Stimulated activated CD4-positive, alpha-beta T cell treated with anti-CD3 and anti-CD28 coated beads, Interleukin-2, amount 100 ng/mL, for 24 hours (primary cell): ENCODE measurements at regions not wholly inside any gene's neighbourhood (a gene's known extent, or its start where the extent isn't known, plus 50 kb on each side); places are given as distances from the start of the nearest gene placed in this dataset.
"Not testable (repeated sequence)": the region's sequence is repeated elsewhere in the genome, so short reads cannot be mapped to it uniquely, and the experiment has no call there.

Experiments
- DNase-seq, 2 donors: peaks; one replicate each; pipeline ENCODE4 v3.0.0-alpha.2; 2020

DNA sequence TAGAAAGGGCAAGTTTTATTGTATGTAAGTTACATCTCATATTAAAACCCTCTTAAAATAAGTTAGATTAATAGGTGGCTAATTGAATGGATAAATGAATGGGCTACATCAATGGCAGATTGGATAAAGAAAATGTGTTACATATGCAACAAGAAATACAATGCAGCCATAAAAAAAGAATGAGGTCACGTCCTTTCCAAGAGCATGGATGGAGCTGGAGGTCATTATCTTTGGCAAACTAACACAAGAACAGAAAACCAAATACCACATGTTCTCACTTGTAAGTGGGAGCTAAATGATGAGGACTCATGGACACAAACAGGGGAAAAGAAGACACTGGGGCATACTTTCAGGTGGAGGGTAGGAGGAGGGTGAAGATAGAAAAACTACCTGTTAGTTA, 182.2 kb upstream of the GNAI1 start:
- DNase-seq: no peak

DNA sequence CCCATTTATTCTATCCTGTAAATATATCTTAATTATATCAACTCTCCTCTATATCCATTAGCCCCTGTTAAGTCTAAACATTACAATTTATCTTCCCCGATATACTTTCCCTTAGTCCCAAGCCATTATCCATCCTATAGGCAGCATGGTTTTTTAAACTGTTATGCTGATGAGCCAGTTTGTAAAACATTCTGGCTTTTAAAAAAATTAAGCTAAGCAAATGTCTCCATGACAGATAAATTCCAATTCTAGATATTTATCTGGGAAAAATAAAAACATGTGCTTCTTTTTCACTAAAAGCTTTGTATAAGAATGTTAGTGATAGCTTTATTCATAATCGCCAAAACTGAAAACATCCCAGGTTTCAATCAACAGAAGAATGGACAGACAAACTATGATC, 183.2 kb upstream of the GNAI1 start:
- DNase-seq: no peak

DNA sequence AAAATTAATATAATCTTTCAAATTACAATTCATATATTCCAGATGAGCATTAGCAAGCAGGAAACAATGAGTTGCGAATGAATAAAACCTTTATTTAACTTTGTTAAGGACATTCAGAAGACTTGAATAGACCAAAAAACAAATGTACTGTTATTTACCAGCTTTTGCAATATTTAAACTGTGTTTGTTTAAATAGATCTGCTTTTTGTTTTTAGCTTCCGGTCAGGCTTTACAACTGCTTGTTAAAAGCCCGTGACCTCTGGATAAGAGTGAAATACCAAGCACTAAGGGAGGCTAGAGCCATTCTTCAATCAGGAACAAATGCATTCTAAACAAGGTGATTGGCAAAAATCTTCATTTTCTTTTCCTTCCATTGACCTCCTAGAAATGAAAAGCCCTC, 184.9 kb upstream of the GNAI1 start:
- DNase-seq: no peak

DNA sequence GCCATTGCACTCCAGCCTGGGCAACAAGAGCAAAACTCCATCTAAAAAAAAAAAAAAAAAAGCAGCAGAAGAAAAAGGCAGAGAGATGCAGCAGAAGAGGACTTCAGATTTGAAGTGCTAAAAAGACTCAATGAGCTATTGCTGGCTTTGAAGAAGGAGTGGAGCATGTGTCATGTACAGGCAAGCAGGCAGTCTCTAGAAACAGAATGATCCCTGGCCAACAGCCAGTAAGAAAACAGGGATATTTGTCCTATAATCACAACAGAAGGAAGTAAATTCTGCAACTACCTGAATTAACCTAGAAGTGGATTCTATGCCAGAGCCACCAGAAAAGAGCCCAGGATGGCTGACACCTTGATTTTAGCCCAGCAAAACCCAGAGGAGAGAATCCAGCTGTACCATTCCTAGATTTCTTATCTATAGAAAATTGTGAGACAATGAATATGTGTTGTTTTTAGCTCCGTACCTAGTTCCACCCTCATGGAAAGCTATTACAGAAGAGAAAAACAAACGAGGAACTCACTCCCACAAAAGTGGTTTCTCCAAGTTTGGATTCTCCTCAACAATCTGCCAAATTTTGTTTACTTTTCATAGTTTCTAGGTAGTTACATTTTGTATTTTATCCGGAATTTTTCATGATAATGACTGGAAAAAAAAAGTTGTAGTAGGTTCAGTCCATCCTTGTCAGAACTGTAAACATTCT, 198.2 kb upstream of the GNAI1 start:
- no peak for DNase-seq

DNA sequence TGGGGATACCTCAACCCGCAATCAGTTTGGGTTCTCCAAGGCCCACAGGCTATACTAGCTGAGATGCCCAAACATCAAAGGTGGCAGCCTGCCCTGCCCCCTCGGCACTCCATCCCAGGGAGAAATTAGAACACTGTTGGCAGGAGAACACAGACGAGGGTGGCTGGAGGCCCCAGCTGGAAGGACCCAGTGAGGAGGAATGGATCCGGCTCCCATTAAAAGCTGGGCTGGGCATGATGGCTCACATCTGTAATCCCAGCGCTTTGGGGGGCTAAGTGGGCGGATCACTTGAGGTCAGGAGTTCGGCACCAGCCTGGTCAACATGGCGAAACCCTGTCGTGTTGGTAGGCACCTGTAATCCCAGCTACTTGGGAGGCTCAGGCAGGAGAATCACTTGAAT, 199.9 kb upstream of the GNAI1 start:
- no peak for DNase-seq

DNA sequence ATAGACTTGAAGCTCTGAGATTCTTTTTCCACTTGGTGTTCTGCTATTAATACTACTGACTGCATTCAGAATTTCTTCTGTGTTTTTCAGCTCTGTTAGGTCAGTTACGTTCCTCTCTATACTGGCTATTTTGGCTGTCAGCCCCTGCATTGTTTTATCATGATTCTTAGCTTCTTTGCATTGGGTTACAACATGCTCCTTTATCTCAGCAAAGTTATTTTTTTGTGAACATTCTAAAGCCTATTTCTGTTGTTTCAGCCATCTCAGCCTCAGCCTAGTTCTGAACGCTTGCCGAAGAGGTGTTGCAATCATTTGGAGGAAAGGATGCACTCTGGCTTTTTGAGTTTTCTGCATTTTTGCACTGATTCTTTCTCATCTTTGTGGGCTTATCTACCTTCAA, 201.5 kb upstream of the GNAI1 start:
- DNase-seq: no peak

DNA sequence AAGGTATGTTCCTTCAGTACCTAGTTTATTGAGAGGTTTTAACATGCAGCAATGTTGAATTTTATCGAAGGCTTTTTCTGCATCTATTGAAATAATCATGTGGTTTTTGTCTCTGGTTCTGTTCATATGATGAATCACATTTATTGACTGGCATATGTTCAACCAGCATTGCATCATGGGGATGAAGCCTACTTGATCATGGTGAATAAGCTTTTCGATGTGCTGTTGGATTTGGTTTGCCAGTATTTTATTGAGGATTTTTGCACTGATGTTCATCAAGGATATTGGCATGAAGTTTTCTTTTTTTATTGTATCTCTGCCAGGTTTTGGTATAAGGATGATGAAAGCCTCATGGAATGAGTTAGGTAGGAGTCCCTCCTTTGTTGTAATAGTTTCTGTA, 204.0 kb upstream of the GNAI1 start:
- DNase-seq: no peak

DNA sequence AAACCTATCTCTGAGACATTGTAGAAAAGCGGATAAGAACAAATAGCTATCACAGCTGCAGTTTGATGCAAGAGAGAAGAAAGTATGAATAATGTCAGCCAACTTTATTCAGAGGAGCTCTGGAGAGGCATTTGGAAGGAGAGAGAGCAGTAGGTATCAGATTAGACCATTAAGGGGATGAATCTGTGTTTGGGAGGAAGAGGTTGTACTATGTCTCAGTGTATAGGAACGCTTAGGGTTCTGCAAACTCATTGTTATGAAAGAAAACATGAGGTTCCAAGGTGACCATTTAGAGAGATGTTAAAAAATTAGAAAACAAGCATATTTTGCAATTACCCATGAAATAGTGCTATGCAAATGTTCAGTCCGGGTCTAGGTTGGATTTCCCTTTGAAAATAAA, 207.5 kb upstream of the GNAI1 start:
- no peak for DNase-seq

DNA sequence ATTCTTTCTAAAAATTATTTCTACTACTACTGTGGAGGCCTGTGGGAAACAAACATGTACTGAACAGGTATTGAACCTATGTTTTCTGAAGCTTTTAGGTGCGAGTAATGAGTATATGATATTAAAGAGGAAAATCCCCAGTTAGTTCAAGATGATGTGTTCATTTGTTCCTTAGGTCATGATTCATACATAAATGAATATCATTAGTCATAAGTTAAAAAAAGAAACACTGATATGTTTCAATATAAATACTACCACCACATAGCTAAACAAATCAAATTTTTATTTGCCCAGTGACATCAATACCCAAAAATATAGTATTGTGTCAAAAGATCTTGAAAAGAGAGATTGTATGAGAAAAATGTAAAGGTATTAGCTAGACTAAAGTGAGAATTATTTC, 210.7 kb upstream of the GNAI1 start:
- no peak for DNase-seq

DNA sequence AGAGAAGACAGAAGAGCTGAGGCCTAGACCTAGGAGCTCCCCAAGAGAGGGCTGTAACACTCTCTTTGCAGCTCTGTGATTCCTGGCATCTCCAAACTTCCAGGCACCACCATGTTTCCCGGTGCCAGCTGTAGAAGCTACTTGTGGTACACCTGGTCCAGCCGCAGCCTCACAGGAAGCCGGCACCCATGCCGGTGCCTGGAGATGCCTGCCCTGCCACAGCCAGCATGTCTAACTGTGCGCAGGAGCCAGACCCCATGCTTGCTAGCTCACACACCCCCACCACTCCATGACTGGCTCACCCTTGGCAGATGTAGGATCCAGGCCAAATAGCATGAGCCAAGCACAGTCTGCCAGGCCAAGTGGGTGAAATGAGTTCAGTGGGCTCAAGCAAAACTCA, 211.7 kb upstream of the GNAI1 start:
- DNase-seq: no peak

DNA sequence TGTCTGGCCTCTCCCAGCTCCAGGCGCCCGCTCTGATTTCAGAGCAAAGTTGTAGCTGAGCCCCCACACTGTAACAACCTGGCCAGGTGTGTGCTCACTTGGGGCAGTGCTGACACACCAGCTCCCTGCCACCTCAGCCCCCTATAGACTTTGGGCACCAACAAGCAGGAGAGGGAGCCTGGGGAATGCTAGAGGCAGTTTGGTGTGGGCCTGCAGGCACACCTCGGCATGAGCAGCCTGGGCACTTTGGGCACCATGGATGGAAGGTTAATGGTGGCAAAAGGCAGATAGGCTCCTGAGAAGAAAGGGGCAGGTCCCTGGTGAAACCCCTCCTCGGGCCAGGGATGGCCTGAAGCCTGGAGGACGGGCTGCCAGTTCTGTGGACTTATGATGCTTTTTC, 212.7 kb upstream of the GNAI1 start:
- no peak for DNase-seq

DNA sequence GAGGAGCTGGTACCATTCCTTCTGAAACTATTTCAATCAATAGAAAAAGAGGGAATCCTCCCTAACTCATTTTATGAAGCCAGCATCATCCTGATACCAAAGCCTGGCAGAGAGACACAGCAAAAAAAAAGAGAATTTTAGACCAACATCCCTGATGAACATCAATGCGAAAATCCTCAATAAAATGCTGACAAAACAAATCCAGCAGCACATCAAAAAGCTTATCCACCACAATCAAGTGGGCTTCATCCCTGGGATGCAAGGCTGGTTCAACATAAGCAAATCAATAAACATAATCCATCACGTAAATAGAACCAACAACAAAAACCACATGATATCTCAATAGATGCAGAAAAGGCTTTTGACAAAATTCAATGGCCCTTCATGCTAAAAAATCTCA, 216.0 kb upstream of the GNAI1 start:
- not testable (repeated sequence) for DNase-seq

DNA sequence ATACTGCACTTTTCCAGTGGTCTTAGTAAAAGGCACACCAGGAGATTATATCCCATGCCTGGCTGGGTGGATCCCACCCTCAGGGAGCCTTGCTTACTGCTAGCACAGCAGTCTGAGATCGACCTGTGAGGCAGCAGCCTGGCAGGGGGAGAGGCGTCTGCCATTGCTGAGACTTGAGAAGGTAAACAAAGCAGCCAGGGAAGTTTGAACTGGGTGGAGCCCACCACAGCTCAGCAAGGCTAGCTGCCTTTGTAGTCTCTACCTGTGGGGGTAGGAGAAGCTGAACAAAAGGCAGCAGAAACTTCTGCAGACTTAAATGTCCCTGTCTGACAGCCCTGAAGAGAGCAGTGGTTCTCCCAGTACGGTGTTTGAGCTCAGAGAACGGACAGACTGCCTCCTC, 219.3 kb upstream of the GNAI1 start:
- DNase-seq: not testable (repeated sequence)

DNA sequence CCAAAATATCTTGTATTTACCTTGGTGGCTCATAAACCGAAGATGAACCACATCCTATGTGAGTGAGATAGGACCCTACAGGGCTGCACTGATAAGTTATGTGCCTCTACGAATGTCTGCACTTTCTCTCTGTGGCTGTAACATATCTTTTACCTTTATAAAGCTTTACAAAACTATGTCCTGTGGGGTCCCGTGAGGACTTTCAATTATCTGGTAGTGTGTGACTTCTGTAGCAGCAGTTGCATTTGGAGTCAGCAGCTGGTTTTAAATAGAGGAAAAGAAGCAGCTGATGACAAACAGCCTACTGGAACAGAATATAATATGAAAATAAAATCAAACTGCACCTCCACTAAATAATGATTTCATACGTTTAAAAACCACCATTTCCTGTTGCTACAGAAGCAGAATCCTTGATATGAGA, 222.4 kb upstream of the GNAI1 start:
- no peak for DNase-seq

DNA sequence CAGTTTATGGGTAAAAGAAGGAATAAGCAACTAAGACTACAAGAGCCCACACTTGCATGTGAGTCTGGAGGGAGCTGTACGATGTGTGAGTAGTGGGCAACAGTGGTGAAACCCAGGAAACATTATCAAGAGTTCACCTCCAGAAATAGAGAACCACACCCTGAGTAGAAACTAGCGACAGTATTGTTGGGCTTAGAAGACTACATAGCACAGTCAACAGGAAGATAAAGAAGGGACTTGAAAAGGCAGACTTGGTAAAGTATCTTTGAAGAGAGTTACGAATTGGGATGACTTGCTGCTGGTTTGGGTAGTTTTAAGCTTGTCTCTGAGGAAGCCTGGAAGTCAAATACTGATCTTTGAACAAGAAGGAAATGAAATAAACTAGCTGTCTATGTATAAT, 223.2 kb upstream of the GNAI1 start:
- DNase-seq: no peak

DNA sequence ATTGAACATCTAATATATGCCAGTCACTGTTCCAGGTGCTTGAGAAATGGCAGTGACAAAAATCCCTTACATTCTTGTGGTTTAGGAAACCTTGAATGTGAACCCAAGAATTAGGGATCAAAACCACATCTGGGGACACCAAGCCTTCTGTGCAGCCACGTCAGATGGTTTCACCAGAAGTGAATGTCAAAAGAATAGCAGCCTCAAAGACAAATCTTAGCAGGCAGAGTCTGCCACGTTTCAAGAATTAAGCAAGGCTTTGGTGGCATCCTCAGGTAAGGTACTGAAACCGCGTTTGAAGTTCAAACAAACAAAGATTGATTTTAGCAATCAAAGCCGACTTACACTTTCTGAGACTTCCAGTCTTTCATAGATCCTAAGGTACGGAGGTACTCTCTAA, 225.5 kb upstream of the GNAI1 start:
- DNase-seq: no peak

DNA sequence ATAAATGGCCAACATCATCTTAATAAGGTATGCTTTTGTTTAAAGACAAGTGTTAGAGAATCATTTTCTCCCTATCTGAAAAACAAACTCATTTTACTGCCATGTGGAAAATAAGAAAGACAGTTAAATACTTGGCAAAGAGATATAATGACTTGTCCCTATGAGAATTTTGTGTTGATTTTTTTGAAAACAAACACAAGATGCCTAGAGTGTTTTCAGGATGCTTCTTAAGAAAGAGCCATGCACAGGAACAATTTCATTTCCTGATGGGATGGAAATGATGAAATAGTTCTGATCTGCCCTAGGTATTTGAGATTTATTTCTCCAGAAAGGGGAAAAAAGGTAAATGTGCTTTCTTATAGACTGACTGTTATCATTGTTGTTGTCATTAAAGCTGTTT, 237.5 kb upstream of the GNAI1 start:
- DNase-seq: no peak

DNA sequence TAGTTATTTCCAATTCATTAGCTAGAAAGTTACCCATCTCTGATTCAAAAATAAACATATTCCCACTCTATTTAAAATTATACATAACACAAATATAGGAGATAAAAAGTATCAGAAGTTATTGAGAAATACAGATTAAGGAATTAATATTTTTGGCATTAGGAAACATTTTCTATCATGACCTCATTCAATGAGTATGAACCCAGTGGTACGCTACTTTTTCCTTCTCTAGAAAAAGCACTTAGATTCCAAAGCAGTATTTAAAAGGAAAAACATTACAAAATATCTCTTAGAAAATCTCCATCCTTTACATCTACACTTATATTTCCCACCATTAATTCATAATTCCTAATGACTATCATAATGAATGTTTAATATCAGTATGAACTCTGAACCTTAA, 240.6 kb upstream of the GNAI1 start:
- no peak for DNase-seq

DNA sequence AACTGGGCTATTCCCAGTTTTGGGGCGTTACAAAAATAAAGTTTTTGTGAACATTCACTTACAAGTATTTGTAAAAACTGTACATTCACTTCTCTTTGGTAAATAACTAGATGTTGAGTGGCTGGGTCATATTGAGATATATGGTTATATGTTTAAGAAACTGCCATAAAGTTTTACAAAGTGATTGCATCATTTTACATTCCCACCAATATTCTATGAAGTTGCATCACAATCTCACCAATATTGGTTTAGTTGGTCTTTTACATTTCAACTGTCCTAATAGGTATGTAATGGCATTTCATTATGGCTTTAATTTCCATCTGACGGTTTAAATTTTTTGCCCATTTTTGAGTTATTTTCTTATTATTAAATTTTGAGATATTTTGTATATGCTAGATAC, 251.7 kb upstream of the GNAI1 start:
- no peak for DNase-seq

DNA sequence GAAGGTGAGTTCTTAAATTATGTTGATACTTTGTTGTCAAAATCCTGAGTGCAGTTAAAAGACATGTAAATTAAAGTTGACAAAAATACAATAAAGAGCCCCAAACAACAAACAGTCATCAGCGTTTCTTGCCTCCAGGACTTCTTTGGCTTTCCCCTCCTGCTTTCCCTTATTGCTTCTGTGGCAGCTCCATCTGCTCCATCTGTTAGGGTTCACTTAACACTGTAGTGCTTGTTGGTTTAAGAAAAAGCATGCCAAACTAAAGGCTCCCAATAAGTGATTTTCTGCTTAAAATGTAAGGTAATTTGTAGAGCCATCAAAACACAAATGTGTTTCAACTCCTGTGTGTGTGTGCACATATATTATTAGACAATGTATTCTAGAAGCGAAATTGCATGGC, 254.3 kb upstream of the GNAI1 start:
- DNase-seq: no peak

DNA sequence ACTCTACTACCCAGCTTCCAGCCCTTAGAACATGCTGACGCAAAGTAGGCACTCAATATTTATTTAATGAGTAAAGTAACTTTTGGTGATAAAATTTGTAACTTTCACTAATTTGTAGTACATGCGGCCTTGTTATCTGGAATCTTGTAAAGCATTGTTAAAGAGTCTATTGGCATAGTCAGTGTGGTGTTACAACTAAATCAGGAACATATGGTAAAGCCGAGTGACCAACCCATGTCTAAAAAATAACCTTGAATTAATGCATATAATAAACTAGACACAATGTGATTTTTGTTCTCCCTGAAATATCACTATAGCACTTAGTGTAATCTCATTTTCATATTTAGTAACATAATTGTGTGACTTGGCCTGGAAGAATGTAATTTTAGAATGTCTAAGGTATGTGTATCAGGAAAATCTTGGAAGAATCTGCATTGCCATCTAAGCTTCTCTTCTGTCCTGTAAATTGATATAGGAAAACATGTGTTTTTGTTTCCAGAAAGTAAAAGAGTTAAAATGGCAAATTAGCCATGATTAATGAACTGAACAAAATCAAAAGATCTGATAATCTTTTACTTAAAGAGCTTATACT, 256.7 kb upstream of the GNAI1 start:
- no peak for DNase-seq

DNA sequence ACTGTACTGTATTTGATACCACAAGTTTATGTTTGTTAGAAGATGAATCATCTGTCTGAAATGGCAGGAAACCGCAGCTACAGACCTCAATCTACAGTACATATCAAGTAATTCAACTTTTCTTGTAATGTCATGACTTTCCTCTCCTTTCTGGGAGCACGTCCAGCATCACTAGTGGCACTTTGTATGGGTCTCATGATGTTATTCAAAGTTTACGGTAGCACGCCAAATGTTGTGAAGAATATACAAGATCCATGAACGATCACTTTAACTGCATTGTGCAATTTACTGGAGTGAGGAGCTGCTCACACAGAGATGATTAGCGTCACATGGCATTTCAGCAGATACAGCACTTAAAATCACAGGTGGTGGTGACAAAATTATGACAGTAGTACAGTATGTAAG, 257.8 kb upstream of the GNAI1 start:
- DNase-seq: no peak

DNA sequence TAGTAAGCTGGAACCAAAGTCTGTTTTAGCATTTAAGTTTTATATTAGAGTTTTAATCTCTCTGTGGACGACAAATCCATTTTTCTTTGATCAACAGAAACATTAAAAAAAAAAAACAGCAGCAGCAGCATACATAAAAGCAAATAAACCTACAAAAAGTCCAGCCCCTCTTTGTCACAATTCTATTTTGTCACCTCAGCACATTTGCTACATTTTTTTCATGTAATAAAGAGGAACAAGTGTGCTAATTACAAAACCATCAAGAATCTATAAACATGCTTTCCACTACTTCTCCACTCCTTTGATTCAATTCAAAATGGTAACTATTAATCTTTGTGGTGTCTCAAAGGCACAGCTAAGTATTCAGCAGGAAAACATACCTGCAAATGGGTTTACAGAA, 259.8 kb upstream of the GNAI1 start:
- no peak for DNase-seq

DNA sequence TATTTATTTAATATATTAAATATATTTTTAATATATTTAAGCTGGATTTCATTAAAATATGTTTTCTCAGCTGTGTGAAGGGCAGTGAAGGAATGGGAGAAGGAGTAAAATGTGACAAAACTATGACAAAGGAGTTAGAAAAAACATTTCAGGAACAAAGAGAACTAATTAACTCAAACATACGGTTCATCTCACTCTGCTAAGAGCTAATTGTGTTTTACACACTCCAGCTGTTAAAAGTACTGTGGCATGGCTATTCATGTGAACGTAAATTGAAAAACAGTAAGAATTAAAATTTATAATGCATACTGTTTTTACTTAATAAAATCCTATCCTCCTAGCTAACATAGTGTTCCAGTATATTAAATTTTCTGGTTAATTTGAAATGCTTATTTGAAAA, 262.5 kb upstream of the GNAI1 start:
- no peak for DNase-seq

DNA sequence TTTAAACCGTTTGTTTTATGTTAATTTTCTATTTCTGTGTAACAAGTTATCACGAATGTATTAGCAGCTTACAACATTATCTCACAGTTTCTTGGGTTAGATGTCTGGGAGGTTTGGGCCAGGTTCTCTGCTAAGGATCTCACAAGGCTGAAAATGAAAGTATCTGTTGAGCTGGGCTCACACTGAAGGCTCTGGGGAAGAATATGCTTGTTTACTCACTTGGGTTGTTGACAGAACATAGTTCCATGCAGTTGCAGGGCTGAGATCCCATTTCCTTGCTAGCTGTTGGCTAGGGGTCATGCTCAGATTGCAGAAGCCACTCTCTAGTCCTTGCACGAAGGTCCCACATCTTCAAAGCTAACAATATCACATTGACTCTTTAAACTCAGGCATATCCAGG, 266.6 kb upstream of the GNAI1 start:
- no peak for DNase-seq
